HG03045 (cell line): ENCODE measurements at regions not wholly inside any gene's neighbourhood (a gene's known extent, or its start where the extent isn't known, plus 50 kb on each side); places are given as distances from the start of the nearest gene placed in this dataset.

Experiments used
- ATAC-seq: cut with Tn5 transposase; IDR thresholded peaks from one replicate; pipeline ENCODE4 v1.9.1; 2021; ENCODE audit warnings: mild to moderate bottlenecking, moderate library complexity; ENCODE audit not compliant: unreplicated experiment

GRCh38 chr2:15040429-15041084 lies 408.0 kb downstream of the LRATD1 start:
- no peak for ATAC-seq

GRCh38 chr2:15041429-15041837 lies 408.9 kb downstream of the LRATD1 start:
- no peak for ATAC-seq

GRCh38 chr2:15042801-15043217 lies 410.3 kb downstream of the LRATD1 start:
- no peak for ATAC-seq

- ATAC-seq = no peak
These were observed 411.0 kb downstream of the LRATD1 start for GRCh38 chr2:15043336-15044058.

- no peak for ATAC-seq
These were observed 412.5 kb downstream of the LRATD1 start for GRCh38 chr2:15045054-15045453.

GRCh38 chr2:15047184-15047583 lies 414.7 kb downstream of the LRATD1 start:
- no peak for ATAC-seq

- no peak for ATAC-seq
These were observed 415.5 kb downstream of the LRATD1 start for GRCh38 chr2:15048000-15048399.

GRCh38 chr2:15049096-15049993 lies 416.8 kb downstream of the LRATD1 start:
- ATAC-seq = no peak

GRCh38 chr2:15050483-15050882 lies 418.0 kb downstream of the LRATD1 start:
- ATAC-seq = no peak

GRCh38 chr2:15053542-15053941 lies 421.0 kb downstream of the LRATD1 start:
- ATAC-seq = no peak

GRCh38 chr2:15058015-15058720 lies 425.7 kb downstream of the LRATD1 start:
- no peak for ATAC-seq

GRCh38 chr2:15058721-15059157 lies 426.2 kb downstream of the LRATD1 start:
- no peak for ATAC-seq

- ATAC-seq = no peak
These were observed 427.5 kb downstream of the LRATD1 start for GRCh38 chr2:15059870-15060512.

- no peak for ATAC-seq
These were observed 428.8 kb downstream of the LRATD1 start for GRCh38 chr2:15061268-15061667.

- ATAC-seq = no peak
These were observed 433.6 kb downstream of the LRATD1 start for GRCh38 chr2:15066138-15066537.

- no peak for ATAC-seq
These were observed 436.6 kb downstream of the LRATD1 start for GRCh38 chr2:15069149-15069548.

- ATAC-seq = no peak
These were observed 440.3 kb downstream of the LRATD1 start for GRCh38 chr2:15072836-15073235.

- no peak for ATAC-seq
These were observed 441.1 kb downstream of the LRATD1 start for GRCh38 chr2:15073664-15074063.

- no peak for ATAC-seq
These were observed 441.8 kb downstream of the LRATD1 start for GRCh38 chr2:15074319-15074718.
